ENCODE measurements at regions not wholly inside any gene's neighbourhood (a gene's known extent, or its start where the extent isn't known, plus 50 kb on each side); places are given as distances from the start of the nearest gene placed in this dataset.

- no peaks in the 10 kb centered on the region for H3K36me3 ChIP-seq
- no peak for DNase-seq
- no peak overlapping the region for H3K4me3 ChIP-seq (replicated peaks in 1 of 3)
- no peaks in the 10 kb centered on the region for H3K27me3 ChIP-seq
- TF ChIP-seq CTCF (IDR thresholded peaks at IDR 0.05) (no peak), POLR2A (IDR thresholded peaks at IDR 0.05) (no peak)
- H3K4me1 ChIP-seq, result no peaks in the 10 kb centered on the region
- no peak overlapping the region for H3K27ac ChIP-seq
- WGBS, 2 donors, result 94 to 99% methylated on average over 13 to 14 of the region's 23 CpGs
- H3K9me3 ChIP-seq, result no peaks in the 10 kb centered on the region
- intact Hi-C loops (cut with DNase I), result no loop called here
Measured at GRCh38 chr13:56659041-56659471, 481.7 kb upstream of the PRR20A start.

GRCh38 chr13:56670563-56670962 lies 470.2 kb upstream of the PRR20A start:
- no peaks in the 10 kb centered on the region for H3K4me1 ChIP-seq
- H3K27me3 ChIP-seq, result no peaks in the 10 kb centered on the region
- 64 to 67% methylated on average over 2 of the region's 2 CpGs for WGBS, 2 donors
- no peak for TF ChIP-seq POLR2A (IDR thresholded peaks at IDR 0.05)
- TF ChIP-seq CTCF (IDR thresholded peaks at IDR 0.05), result no peak
- no peaks in the 10 kb centered on the region for H3K36me3 ChIP-seq
- DNase-seq, result no peak
- H3K4me3 ChIP-seq (replicated peaks in 1 of 3), result no peak overlapping the region
- intact Hi-C loops (cut with DNase I), result no loop called here
- H3K9me3 ChIP-seq, result no peaks in the 10 kb centered on the region
- no peak overlapping the region for H3K27ac ChIP-seq

GRCh38 chr13:56681404-56681803 lies 459.3 kb upstream of the PRR20A start:
- 68 to 80% methylated on average over 1 of the region's 1 CpG for WGBS, 2 donors
- intact Hi-C loops (cut with DNase I), result no loop called here
- no peaks in the 10 kb centered on the region for H3K36me3 ChIP-seq

GRCh38 chr13:56687131-56687530 lies 453.6 kb upstream of the PRR20A start:
- intact Hi-C loops (cut with DNase I), result no loop called here
- H3K4me1 ChIP-seq, result no peaks in the 10 kb centered on the region
- no peaks in the 10 kb centered on the region for H3K36me3 ChIP-seq
- no peak overlapping the region for H3K4me3 ChIP-seq (replicated peaks in 1 of 3)
- 74 to 85% methylated on average over 1 of the region's 1 CpG for WGBS, 2 donors
- TF ChIP-seq CTCF (IDR thresholded peaks at IDR 0.05) (no peak), POLR2A (IDR thresholded peaks at IDR 0.05) (no peak)
- H3K27me3 ChIP-seq, result no peaks in the 10 kb centered on the region
- H3K27ac ChIP-seq, result no peak overlapping the region
- H3K9me3 ChIP-seq, result no peaks in the 10 kb centered on the region
- DNase-seq, result no peak

More at GRCh38 chr13:56681404-56681803, 459.3 kb upstream of the PRR20A start:
- TF ChIP-seq CTCF (IDR thresholded peaks at IDR 0.05) (no peak), POLR2A (IDR thresholded peaks at IDR 0.05) (no peak)
- H3K27ac ChIP-seq, result no peak overlapping the region
- H3K9me3 ChIP-seq, result no peaks in the 10 kb centered on the region
- no peak overlapping the region for H3K4me3 ChIP-seq (replicated peaks in 1 of 3)
- DNase-seq, result no peak
- H3K4me1 ChIP-seq, result no peaks in the 10 kb centered on the region
- no peaks in the 10 kb centered on the region for H3K27me3 ChIP-seq

GRCh38 chr13:56697011-56697410 lies 443.7 kb upstream of the PRR20A start:
- no peak for TF ChIP-seq POLR2A (IDR thresholded peaks at IDR 0.05)
- no peak for TF ChIP-seq CTCF (IDR thresholded peaks at IDR 0.05)
- 69 to 77% methylated on average over 3 of the region's 3 CpGs for WGBS, 2 donors
- H3K27me3 ChIP-seq, result no peaks in the 10 kb centered on the region

More at GRCh38 chr13:56697011-56697410, 443.7 kb upstream of the PRR20A start:
- intact Hi-C loops (cut with DNase I), result no loop called here
- Histone ChIP-seq H3K36me3 (no peaks in the 10 kb centered on the region), H3K27ac (no peak overlapping the region), H3K4me3 (replicated peaks in 1 of 3) (no peak overlapping the region), H3K4me1 (no peaks in the 10 kb centered on the region), H3K9me3 (no peaks in the 10 kb centered on the region)
- no peak for DNase-seq

Measured in thyroid gland (tissue), 4 donors.